HG02678 (cell line): ENCODE measurements at regions not wholly inside any gene's neighbourhood (a gene's known extent, or its start where the extent isn't known, plus 50 kb on each side); places are given as distances from the start of the nearest gene placed in this dataset.
"Not testable (repeated sequence)": the region's sequence is repeated elsewhere in the genome, so short reads cannot be mapped to it uniquely, and the experiment has no call there.

Experiments used
- ATAC-seq: cut with Tn5 transposase; IDR thresholded peaks from one replicate; pipeline ENCODE4 v1.9.1; 2021; ENCODE audit warnings: mild to moderate bottlenecking, moderate library complexity; ENCODE audit not compliant: unreplicated experiment

GRCh38 chr7:32816409-32816948, 75.1 kb downstream of the KBTBD2 start:
- ATAC-seq, result not testable (repeated sequence)

GRCh38 chr7:32814779-32815178, 76.8 kb downstream of the KBTBD2 start:
- ATAC-seq, result not testable (repeated sequence)

GRCh38 chr7:32809871-32810270, 81.7 kb downstream of the KBTBD2 start:
- no peak for ATAC-seq

GRCh38 chr7:32809347-32809746, 82.2 kb downstream of the KBTBD2 start:
- no peak for ATAC-seq

GRCh38 chr7:32803406-32804141, 88.0 kb downstream of the KBTBD2 start:
- ATAC-seq, result no peak

GRCh38 chr7:32802305-32802910, 89.2 kb downstream of the KBTBD2 start:
- no peak for ATAC-seq

- not testable (repeated sequence) for ATAC-seq
These were observed 98.5 kb downstream of the KBTBD2 start for GRCh38 chr7:32793053-32793452.

GRCh38 chr7:32790766-32791430, 100.7 kb downstream of the KBTBD2 start:
- not testable (repeated sequence) for ATAC-seq

GRCh38 chr7:32789266-32789665, 102.3 kb downstream of the KBTBD2 start:
- not testable (repeated sequence) for ATAC-seq

GRCh38 chr7:32788174-32788573, 103.4 kb downstream of the KBTBD2 start:
- not testable (repeated sequence) for ATAC-seq

GRCh38 chr7:32785365-32785944, 106.1 kb downstream of the KBTBD2 start:
- ATAC-seq, result not testable (repeated sequence)

- ATAC-seq, result not testable (repeated sequence)
These were observed 111.7 kb downstream of the KBTBD2 start for GRCh38 chr7:32779895-32780294.

GRCh38 chr7:32779167-32779566, 112.4 kb downstream of the KBTBD2 start:
- no peak for ATAC-seq

GRCh38 chr7:32777041-32777666, 114.4 kb downstream of the KBTBD2 start:
- ATAC-seq, result not testable (repeated sequence)

GRCh38 chr7:32776318-32776717, 115.2 kb downstream of the KBTBD2 start:
- not testable (repeated sequence) for ATAC-seq

- ATAC-seq, result not testable (repeated sequence)
These were observed 115.8 kb downstream of the KBTBD2 start for GRCh38 chr7:32775809-32776208.

GRCh38 chr7:32774541-32774951, 117.0 kb downstream of the KBTBD2 start:
- ATAC-seq, result no peak

GRCh38 chr7:32768866-32769510, 122.6 kb downstream of the KBTBD2 start:
- not testable (repeated sequence) for ATAC-seq

GRCh38 chr7:32768338-32768737, 123.2 kb downstream of the KBTBD2 start:
- not testable (repeated sequence) for ATAC-seq

GRCh38 chr7:32765649-32766251, 125.8 kb downstream of the KBTBD2 start:
- not testable (repeated sequence) for ATAC-seq
